Smooth muscle cell (in vitro differentiated cells): ENCODE measurements at regions not wholly inside any gene's neighbourhood (a gene's known extent, or its start where the extent isn't known, plus 50 kb on each side); places are given as distances from the start of the nearest gene placed in this dataset.

ENCODE experiments used
- DNase-seq: peaks from one replicate; lab custom pipeline; 2025; ENCODE audit not compliant: unreplicated experiment; lab: John Stamatoyannopoulos, UW
- H2AFZ ChIP-seq: fragments of 200-600 bp; sonication (generic); 2 replicates; pipeline ENCODE4 v1.6.0; 2016; ENCODE audit warnings: antibody characterized with exemption, low read depth, mild to moderate bottlenecking
- H3F3A ChIP-seq: fragments of 200-600 bp; sonication (generic); 2 replicates; pipeline ENCODE4 v1.6.0; 2017; ENCODE audit warnings: antibody characterized with exemption, low read depth
- H3K27ac ChIP-seq: fragments of 200-600 bp; sonication (generic); 2 replicates; pipeline ENCODE4 v1.5.1; 2016; ENCODE audit warnings: low read depth, mild to moderate bottlenecking
- H3K27me3 ChIP-seq: fragments of 200-600 bp; sonication (generic); 2 replicates; pipeline ENCODE4 v1.6.1; 2016; ENCODE audit warnings: low read depth, mild to moderate bottlenecking
- H3K36me3 ChIP-seq: fragments of 200-600 bp; sonication (generic); 2 replicates; pipeline ENCODE4 v1.5.1; 2016; ENCODE audit warnings: low read depth
- H3K4me1 ChIP-seq: fragments of 200-600 bp; sonication (generic); 2 replicates; pipeline ENCODE4 v1.5.1; 2016; ENCODE audit warnings: low read depth
- H3K4me2 ChIP-seq: fragments of 200-600 bp; sonication (generic); 2 replicates; pipeline ENCODE4 v1.6.0; 2016; ENCODE audit warnings: mild to moderate bottlenecking
- H3K4me3 ChIP-seq: fragments of 200-600 bp; sonication (generic); 2 replicates; pipeline ENCODE4 v1.5.1; 2016; ENCODE audit warnings: mild to moderate bottlenecking
- H3K79me2 ChIP-seq: fragments of 200-600 bp; sonication (generic); 2 replicates; pipeline ENCODE4 v1.6.0; 2016; ENCODE audit warnings: low read depth, mild to moderate bottlenecking
- H3K9ac ChIP-seq: fragments of 200-600 bp; sonication (generic); 2 replicates; pipeline ENCODE4 v1.6.0; 2016; ENCODE audit warnings: low read depth
- H3K9me3 ChIP-seq: fragments of 200-600 bp; sonication (generic); replicated peaks from 2 replicates; pipeline ENCODE4 v1.5.1; 2016; ENCODE audit warnings: low read depth
- H4K20me1 ChIP-seq: fragments of 200-600 bp; sonication (generic); 2 replicates; pipeline ENCODE4 v1.6.0; 2016; ENCODE audit warnings: low read depth
- WGBS: methylation state at CpG from one replicate; pipeline ENCODE4 v1.1.7; 2016; ENCODE audit warnings: low lambda C conversion rate; 5-methylcytosine and 5-hydroxymethylcytosine counted together
- TF ChIP-seq, protein P1 (sequence below): fragments of 200-600 bp; sonication (generic); IDR thresholded peaks from 2 replicates; pipeline ENCODE4 v1.5.1; 2017; ENCODE audit warnings: borderline replicate concordance, mild to moderate bottlenecking, antibody characterized with exemption; ENCODE audit not compliant: insufficient read depth, poor library complexity, severe bottlenecking

DNA sequence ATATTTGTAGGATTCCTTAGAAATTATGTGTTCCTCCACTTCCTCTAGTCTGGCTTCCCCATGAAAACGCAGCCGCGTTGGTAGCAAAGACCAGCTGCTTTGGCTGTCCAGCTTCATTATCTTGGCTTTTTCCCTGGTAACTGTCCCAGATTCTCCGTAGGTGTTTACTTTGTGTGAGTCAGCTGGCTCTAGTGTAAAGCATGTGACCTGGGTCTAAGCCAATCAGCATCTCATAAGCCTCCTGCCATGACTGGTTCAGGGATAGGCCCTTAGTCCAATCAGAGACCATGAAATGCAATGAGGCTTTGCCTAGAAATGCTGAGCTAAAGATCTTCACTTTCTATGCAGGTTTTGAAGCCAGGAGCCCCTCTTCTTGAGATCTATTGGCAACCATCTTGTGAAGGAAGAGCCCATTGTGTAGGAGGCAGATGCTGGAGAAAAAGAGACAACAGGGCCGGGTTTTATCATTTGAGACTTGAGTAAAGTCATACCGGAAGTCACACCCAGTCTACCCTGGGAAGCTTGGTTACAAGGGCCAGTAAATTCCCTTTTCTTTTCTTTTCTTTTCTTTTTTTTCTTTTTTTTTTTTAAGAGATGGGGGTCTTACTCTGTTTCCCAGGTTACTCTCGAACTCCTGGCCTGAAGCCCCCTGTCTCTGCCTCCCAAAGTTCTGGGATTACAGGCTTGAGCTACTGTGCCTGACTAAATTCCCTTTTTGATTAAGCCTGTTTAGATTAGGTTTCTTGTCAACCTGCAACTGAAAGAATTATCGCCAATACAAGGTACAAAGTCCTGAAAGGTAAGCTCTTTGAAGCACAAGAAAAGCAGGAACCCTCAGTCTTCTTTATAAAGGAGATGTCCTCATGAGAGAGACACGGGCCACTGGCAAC, 256.5 kb upstream of the RREB1 start:
- no peaks in the 10 kb centered on the region for H3K36me3 ChIP-seq
- no peaks in the 10 kb centered on the region for H3K27me3 ChIP-seq
- no peaks in the 10 kb centered on the region for H3K79me2 ChIP-seq
- no peaks in the 10 kb centered on the region for H4K20me1 ChIP-seq
- 64% methylated on average over 9 of the region's 9 CpGs for WGBS
- peak overlapping the region; percentile 28 for H3K27ac ChIP-seq
- no peak overlapping the region for H3K4me2 ChIP-seq
- peak overlapping the region; percentile 18 for H2AFZ ChIP-seq
- H3K9ac ChIP-seq = no peak overlapping the region
- TF ChIP-seq, protein P1, sequence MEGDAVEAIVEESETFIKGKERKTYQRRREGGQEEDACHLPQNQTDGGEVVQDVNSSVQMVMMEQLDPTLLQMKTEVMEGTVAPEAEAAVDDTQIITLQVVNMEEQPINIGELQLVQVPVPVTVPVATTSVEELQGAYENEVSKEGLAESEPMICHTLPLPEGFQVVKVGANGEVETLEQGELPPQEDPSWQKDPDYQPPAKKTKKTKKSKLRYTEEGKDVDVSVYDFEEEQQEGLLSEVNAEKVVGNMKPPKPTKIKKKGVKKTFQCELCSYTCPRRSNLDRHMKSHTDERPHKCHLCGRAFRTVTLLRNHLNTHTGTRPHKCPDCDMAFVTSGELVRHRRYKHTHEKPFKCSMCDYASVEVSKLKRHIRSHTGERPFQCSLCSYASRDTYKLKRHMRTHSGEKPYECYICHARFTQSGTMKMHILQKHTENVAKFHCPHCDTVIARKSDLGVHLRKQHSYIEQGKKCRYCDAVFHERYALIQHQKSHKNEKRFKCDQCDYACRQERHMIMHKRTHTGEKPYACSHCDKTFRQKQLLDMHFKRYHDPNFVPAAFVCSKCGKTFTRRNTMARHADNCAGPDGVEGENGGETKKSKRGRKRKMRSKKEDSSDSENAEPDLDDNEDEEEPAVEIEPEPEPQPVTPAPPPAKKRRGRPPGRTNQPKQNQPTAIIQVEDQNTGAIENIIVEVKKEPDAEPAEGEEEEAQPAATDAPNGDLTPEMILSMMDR = no peak
- no peak overlapping the region for H3K4me3 ChIP-seq
- no peaks in the 10 kb centered on the region for H3F3A ChIP-seq
- no peak for DNase-seq
- no peaks in the 10 kb centered on the region for H3K4me1 ChIP-seq
- H3K9me3 ChIP-seq = no peaks in the 10 kb centered on the region

DNA sequence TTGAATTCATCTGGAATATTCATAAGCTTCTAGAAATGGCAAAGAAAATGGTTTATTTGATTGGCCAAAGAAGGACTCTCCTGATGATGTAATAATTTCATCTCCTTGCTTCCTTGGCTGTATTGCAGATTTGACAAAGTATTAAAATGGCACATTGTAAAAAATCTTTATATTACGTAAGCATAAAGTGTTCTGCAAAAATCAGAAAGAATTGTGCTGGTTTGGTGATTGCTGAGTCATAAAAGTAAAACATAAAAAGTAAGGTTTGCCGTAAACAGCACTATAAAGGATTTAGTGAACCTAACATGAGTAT, 255.9 kb upstream of the RREB1 start:
- no peak for DNase-seq
- Histone ChIP-seq H3K4me1 (peaks cover 5% of the 10 kb centered on the region), H3K79me2 (no peaks in the 10 kb centered on the region), H3K27me3 (no peaks in the 10 kb centered on the region), H3K4me2 (no peak overlapping the region), H3K9me3 (no peaks in the 10 kb centered on the region), H3K27ac (no peak overlapping the region), H3K36me3 (no peaks in the 10 kb centered on the region), H4K20me1 (no peaks in the 10 kb centered on the region), H2AFZ (no peak overlapping the region), H3F3A (no peaks in the 10 kb centered on the region), H3K4me3 (no peak overlapping the region), H3K9ac (no peak overlapping the region)
- 92% methylated on average over 2 of the region's 2 CpGs for WGBS
- TF ChIP-seq, protein P1 = no peak

DNA sequence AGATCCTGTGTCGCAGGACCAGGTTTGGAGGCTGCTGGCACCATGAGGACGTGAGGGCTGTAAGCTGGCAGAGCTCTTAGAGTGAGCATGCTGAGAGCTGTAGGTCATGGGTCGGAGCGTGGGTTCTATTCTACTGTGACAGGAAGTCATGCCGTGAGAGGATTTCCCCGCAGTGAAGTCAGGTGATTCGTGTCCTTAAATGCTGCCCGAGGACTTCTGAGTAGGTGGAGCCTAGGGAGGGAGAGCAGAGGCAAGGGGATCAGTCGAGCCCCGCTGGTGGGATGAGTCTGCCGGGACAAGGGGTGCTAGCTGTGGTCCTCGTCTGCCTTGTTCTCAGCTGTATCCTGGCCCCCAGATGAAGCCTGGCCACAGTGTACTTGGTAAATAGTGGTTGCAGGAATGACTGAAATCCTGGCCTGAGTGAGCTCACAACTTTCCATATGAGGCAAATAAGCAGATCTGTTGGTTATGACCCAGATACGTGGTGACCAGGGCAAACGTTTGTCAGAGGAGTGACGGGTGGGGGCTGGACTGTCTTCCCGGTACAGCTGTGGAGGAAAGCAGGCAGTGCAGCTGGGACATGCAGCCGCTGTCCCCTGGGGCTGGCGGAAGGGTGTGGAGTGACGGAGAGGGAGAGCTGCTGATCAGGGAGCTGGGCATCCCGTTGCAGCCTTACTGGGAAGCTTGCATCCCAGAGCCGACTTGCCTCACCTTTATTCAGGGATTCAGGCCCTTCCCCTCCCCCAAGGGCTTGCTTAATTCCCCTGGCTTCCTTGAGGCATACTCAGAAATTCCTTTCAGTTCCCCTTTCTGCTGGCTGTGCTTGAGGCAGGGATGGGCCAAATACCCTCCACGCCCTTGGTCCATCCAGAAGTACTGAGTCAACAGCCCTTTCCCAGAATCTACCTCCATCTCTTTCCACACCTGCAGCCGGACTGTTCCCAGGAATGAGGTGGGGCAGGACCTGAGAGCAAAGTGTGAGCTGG, 250.9 kb upstream of the RREB1 start:
- no peak overlapping the region for H3K9ac ChIP-seq

More for the DNA sequence above, 250.9 kb upstream of the RREB1 start:
- no peaks in the 10 kb centered on the region for H4K20me1 ChIP-seq
- 36% methylated on average over 23 of the region's 23 CpGs for WGBS
- TF ChIP-seq, protein P1 = no peak
- H3F3A ChIP-seq = no peaks in the 10 kb centered on the region
- no peak overlapping the region for H3K4me3 ChIP-seq
- H3K27ac ChIP-seq = no peak overlapping the region
- H3K4me1 ChIP-seq = peaks cover 6% of the 10 kb centered on the region
- H3K36me3 ChIP-seq = no peaks in the 10 kb centered on the region
- H3K9me3 ChIP-seq = no peaks in the 10 kb centered on the region
- no peaks in the 10 kb centered on the region for H3K27me3 ChIP-seq
- H3K4me2 ChIP-seq = peak overlapping the region; percentile 66
- peak overlapping the region; percentile 49 for H2AFZ ChIP-seq
- DNase-seq = no peak
- no peaks in the 10 kb centered on the region for H3K79me2 ChIP-seq
